ENCODE measurements at regions not wholly inside any gene's neighbourhood (a gene's known extent, or its start where the extent isn't known, plus 50 kb on each side); places are given as distances from the start of the nearest gene placed in this dataset.
A peak's percentile ranks its signal among the peaks of the same experiment; 100 is the strongest.
"Not testable (repeated sequence)": the region's sequence is repeated elsewhere in the genome, so short reads cannot be mapped to it uniquely, and the experiment has no call there.

DNA sequence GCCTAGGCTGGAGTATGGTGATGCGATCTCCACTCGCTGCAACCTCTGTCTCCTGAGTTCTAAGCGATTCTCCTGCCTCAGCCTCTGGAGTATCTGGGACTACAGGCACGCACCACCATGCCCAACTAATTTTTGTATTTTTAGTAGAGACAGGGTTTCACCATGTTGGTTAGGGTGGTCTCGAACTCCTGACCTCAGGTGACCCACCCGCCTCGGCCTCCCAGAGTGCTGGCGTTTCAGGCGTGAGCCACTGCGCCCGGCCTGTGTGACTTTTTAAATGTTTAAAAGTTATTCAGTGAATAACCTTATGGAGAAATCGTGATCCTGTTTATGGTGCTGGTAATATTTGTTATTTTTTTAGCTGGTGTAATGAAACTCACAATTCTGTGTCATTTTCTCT, 304.6 kb downstream of the PCDH7 start:
- not testable (repeated sequence) for H3K27me3 ChIP-seq (ENCODE audit: control insufficient read depth in 3 of 3, insufficient read depth in 3 of 3, low read length in 3 of 3); H3K9me3 ChIP-seq (ENCODE audit: control insufficient read depth in 2 of 2, insufficient read depth in 1 of 2, low read depth in 1 of 2, low read length in 1 of 2); DNase-seq; H3K36me3 ChIP-seq (ENCODE audit: control insufficient read depth in 3 of 3, insufficient read depth in 2 of 3, low read depth in 1 of 3, low read length in 3 of 3); H3K27ac ChIP-seq (ENCODE audit: low read depth in 1 of 3, low read length in 2 of 3); H3K4me3 ChIP-seq (ENCODE audit: low read depth in 1 of 3, low read length in 3 of 3); H3K4me1 ChIP-seq (ENCODE audit: control insufficient read depth in 3 of 3, insufficient read depth in 2 of 3, low read depth in 1 of 3, low read length in 2 of 3); FAIRE-seq
- 88 to 94% (median 91%) methylated on average over 12 of the region's 12 CpGs for WGBS, 3 donors

DNA sequence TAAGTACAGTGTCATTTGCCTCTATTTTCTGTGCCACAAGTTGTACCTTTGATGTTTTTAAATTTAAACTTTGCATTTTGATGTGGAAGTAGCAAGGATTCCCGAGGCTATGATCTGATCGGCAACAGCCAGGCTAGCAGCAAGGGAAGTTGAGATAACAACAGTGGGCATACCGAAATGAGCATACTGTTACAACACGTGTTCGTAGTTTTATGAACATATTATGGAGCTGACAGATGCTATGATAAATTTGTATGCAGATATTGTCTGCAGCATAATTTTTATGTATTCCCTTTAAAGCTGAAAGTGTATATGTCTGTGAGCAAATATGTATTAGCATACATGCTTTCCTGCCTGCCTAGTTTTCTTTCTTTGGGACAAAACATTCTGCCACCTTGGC, 306.1 kb downstream of the PCDH7 start:
- no peaks in the 10 kb centered on the region for H3K4me1 ChIP-seq (ENCODE audit: control insufficient read depth in 3 of 3, insufficient read depth in 2 of 3, low read depth in 1 of 3, low read length in 2 of 3)
- FAIRE-seq (no peak), DNase-seq (no peak)
- 88 to 93% (median 91%) methylated on average over 5 of the region's 5 CpGs for WGBS, 3 donors
- no peaks in the 10 kb centered on the region for H3K36me3 ChIP-seq (ENCODE audit: control insufficient read depth in 3 of 3, insufficient read depth in 2 of 3, low read depth in 1 of 3, low read length in 3 of 3)
- no peak overlapping the region for H3K27ac ChIP-seq (ENCODE audit: low read depth in 1 of 3, low read length in 2 of 3)
- H3K4me3 ChIP-seq (ENCODE audit: low read depth in 1 of 3, low read length in 3 of 3), result no peak overlapping the region
- H3K9me3 ChIP-seq (ENCODE audit: control insufficient read depth in 2 of 2, insufficient read depth in 1 of 2, low read depth in 1 of 2, low read length in 1 of 2), result no peaks in the 10 kb centered on the region
- H3K27me3 ChIP-seq (ENCODE audit: control insufficient read depth in 3 of 3, insufficient read depth in 3 of 3, low read length in 3 of 3), result no peaks in the 10 kb centered on the region

DNA sequence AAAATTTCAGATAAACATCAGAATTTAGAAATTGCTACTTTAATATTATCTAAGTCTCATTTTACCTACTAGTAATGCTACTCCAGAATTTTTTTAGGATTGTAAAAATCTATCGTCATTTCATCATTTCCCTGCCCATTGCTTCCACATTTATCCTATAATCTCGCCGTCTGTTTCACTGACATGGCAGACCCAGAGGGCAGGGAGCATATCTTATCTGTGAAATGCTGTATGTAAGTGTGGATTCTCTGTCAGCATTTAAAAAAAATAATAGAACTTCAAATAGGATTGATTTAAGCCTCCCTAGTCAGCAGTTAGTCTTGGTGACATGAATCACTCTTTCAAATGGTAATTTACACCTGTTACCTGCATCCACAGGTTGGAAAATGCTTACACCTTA, 314.4 kb downstream of the PCDH7 start:
- Histone ChIP-seq H3K27me3 (ENCODE audit: control insufficient read depth in 3 of 3, insufficient read depth in 3 of 3, low read length in 3 of 3) (no peaks in the 10 kb centered on the region), H3K36me3 (ENCODE audit: control insufficient read depth in 3 of 3, insufficient read depth in 2 of 3, low read depth in 1 of 3, low read length in 3 of 3) (no peaks in the 10 kb centered on the region), H3K4me1 (ENCODE audit: control insufficient read depth in 3 of 3, insufficient read depth in 2 of 3, low read depth in 1 of 3, low read length in 2 of 3) (no peaks in the 10 kb centered on the region), H3K4me3 (ENCODE audit: low read depth in 1 of 3, low read length in 3 of 3) (no peak overlapping the region), H3K9me3 (ENCODE audit: control insufficient read depth in 2 of 2, insufficient read depth in 1 of 2, low read depth in 1 of 2, low read length in 1 of 2) (no peaks in the 10 kb centered on the region), H3K27ac (ENCODE audit: low read depth in 1 of 3, low read length in 2 of 3) (no peak overlapping the region)
- no peak for DNase-seq
- FAIRE-seq, result no peak
- 59 to 89% (median 69%) methylated on average over 3 of the region's 3 CpGs for WGBS, 3 donors

DNA sequence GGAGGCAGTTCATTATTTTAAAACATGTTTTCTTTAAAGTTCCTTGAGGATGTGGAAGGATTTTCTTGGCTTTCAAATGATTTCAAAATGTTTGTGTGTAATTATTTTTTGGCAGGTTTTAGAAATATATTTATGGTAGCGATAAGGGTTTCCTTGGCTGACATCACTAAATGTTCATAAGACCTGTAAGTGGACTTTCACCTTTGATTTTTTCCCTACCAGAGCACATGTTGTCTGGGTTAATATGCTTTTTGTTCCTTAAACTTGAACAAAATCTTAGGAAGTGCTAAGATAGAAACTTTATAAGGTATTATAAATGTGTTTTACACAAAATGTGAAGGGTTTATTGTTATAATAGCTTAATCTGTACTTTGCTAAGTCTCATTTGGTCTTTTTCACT, 315.6 kb downstream of the PCDH7 start:
- Histone ChIP-seq H3K27ac (ENCODE audit: low read depth in 1 of 3, low read length in 2 of 3) (peak overlapping the region in 1 of 3 donors; percentile 13), H3K27me3 (ENCODE audit: control insufficient read depth in 3 of 3, insufficient read depth in 3 of 3, low read length in 3 of 3) (no peaks in the 10 kb centered on the region), H3K36me3 (ENCODE audit: control insufficient read depth in 3 of 3, insufficient read depth in 2 of 3, low read depth in 1 of 3, low read length in 3 of 3) (no peaks in the 10 kb centered on the region), H3K4me1 (ENCODE audit: control insufficient read depth in 3 of 3, insufficient read depth in 2 of 3, low read depth in 1 of 3, low read length in 2 of 3) (no peaks in the 10 kb centered on the region), H3K4me3 (ENCODE audit: low read depth in 1 of 3, low read length in 3 of 3) (no peak overlapping the region), H3K9me3 (ENCODE audit: control insufficient read depth in 2 of 2, insufficient read depth in 1 of 2, low read depth in 1 of 2, low read length in 1 of 2) (no peaks in the 10 kb centered on the region)
- DNase-seq (peak; percentile 39 to 57), FAIRE-seq (peak; percentile 19)
- WGBS, 3 donors, result 15 to 67% (median 39%) methylated on average over 1 of the region's 1 CpG

DNA sequence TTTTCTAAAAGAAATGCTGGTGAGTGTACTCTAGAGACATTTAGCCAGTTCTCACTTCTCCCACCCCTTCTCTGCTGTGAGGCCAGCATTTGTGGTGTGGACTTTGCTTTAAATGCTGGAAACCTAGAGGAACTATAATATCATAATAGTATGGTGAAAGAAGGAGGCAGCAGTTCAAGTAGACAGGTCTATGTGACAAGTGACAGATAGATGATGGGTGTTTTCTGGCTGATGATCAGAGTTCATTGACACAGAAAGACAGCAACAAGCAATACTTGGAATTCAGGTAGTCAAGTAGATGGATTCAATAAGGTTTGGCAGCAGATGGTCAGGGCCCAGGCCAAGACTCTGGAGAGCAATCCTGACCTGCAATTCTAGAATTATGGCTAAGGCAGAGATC, 317.5 kb downstream of the PCDH7 start:
- Histone ChIP-seq H3K36me3 (ENCODE audit: control insufficient read depth in 3 of 3, insufficient read depth in 2 of 3, low read depth in 1 of 3, low read length in 3 of 3) (no peaks in the 10 kb centered on the region), H3K4me3 (ENCODE audit: low read depth in 1 of 3, low read length in 3 of 3) (no peak overlapping the region), H3K27ac (ENCODE audit: low read depth in 1 of 3, low read length in 2 of 3) (peak overlapping the region in 1 of 3 donors; percentile 29), H3K9me3 (ENCODE audit: control insufficient read depth in 2 of 2, insufficient read depth in 1 of 2, low read depth in 1 of 2, low read length in 1 of 2) (no peaks in the 10 kb centered on the region), H3K4me1 (ENCODE audit: control insufficient read depth in 3 of 3, insufficient read depth in 2 of 3, low read depth in 1 of 3, low read length in 2 of 3) (no peaks in the 10 kb centered on the region), H3K27me3 (ENCODE audit: control insufficient read depth in 3 of 3, insufficient read depth in 3 of 3, low read length in 3 of 3) (no peaks in the 10 kb centered on the region)
- DNase-seq, result peak in 1 of 2 donors; percentile 21
- FAIRE-seq, result no peak

DNA sequence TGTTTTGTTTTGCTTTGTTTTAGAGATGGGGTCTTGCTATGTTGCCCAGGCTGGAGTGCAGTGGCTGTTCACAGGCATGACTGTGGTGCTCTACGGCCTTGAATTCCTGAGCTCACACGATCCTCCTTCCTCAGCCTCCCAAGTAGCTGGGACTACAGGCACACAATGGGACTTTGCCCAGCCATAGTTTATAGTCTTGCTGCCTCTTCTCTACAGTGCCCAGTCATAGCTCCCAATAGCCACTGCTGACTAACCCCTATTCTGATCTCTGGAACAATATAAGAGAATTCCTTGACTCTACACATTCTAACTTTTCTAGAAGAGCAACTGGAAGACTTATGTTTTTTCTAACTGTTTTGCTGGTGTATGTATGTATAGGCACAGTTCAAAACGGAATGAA, 319.2 kb downstream of the PCDH7 start:
- Histone ChIP-seq H3K4me3 (ENCODE audit: low read depth in 1 of 3, low read length in 3 of 3) (no peak overlapping the region), H3K9me3 (ENCODE audit: control insufficient read depth in 2 of 2, insufficient read depth in 1 of 2, low read depth in 1 of 2, low read length in 1 of 2) (no peaks in the 10 kb centered on the region), H3K36me3 (ENCODE audit: control insufficient read depth in 3 of 3, insufficient read depth in 2 of 3, low read depth in 1 of 3, low read length in 3 of 3) (no peaks in the 10 kb centered on the region), H3K4me1 (ENCODE audit: control insufficient read depth in 3 of 3, insufficient read depth in 2 of 3, low read depth in 1 of 3, low read length in 2 of 3) (no peaks in the 10 kb centered on the region), H3K27me3 (ENCODE audit: control insufficient read depth in 3 of 3, insufficient read depth in 3 of 3, low read length in 3 of 3) (no peaks in the 10 kb centered on the region), H3K27ac (ENCODE audit: low read depth in 1 of 3, low read length in 2 of 3) (no peak overlapping the region)
- 78 to 88% (median 86%) methylated on average over 3 of the region's 3 CpGs for WGBS, 3 donors
- no peak for FAIRE-seq
- peak in 1 of 2 donors; percentile 24 for DNase-seq

DNA sequence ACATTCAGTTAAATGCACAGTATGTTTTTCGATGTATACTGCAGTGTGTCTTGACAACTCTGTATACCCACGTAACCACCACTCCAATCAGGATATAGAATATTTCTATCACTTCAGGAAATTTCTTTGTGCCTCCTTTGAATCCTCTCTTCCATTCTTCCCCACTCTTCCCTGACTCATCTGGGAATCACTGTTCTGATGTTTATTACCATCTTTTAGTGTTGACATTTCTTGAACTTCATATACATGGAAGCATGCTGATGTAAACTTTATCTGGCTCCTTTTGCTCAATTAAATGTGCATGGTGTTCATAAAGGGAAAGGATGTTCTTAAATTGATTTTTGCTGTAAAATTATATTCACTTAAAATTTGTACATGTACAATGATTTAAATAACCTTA, 319.9 kb downstream of the PCDH7 start:
- 40 to 95% (median 50%) methylated on average over 2 of the region's 2 CpGs for WGBS, 3 donors
- Histone ChIP-seq H3K27me3 (ENCODE audit: control insufficient read depth in 3 of 3, insufficient read depth in 3 of 3, low read length in 3 of 3) (no peaks in the 10 kb centered on the region), H3K9me3 (ENCODE audit: control insufficient read depth in 2 of 2, insufficient read depth in 1 of 2, low read depth in 1 of 2, low read length in 1 of 2) (no peaks in the 10 kb centered on the region), H3K4me3 (ENCODE audit: low read depth in 1 of 3, low read length in 3 of 3) (no peak overlapping the region), H3K4me1 (ENCODE audit: control insufficient read depth in 3 of 3, insufficient read depth in 2 of 3, low read depth in 1 of 3, low read length in 2 of 3) (no peaks in the 10 kb centered on the region), H3K36me3 (ENCODE audit: control insufficient read depth in 3 of 3, insufficient read depth in 2 of 3, low read depth in 1 of 3, low read length in 3 of 3) (no peaks in the 10 kb centered on the region), H3K27ac (ENCODE audit: low read depth in 1 of 3, low read length in 2 of 3) (no peak overlapping the region)
- DNase-seq, result no peak
- FAIRE-seq, result no peak

DNA sequence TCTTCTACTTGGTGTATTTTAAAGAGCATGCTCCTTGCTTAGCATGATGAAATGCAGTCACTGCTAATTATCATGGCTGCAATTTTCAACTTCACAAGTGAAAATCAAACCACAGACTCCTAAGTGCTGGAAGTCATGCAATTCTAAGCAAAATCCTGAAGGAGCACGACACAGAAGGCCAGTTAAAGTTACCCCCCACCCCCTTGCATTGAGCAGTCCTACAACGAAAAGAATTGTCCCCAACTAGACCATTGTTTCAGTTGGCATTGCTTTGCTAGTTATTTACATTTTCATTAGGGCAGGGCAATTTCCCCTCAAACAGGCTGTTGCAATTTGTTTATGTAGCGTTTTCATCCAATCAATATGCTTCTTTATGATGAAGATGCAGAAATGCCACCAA, 321.2 kb downstream of the PCDH7 start:
- no peak for DNase-seq
- Histone ChIP-seq H3K36me3 (ENCODE audit: control insufficient read depth in 3 of 3, insufficient read depth in 2 of 3, low read depth in 1 of 3, low read length in 3 of 3) (no peaks in the 10 kb centered on the region), H3K27me3 (ENCODE audit: control insufficient read depth in 3 of 3, insufficient read depth in 3 of 3, low read length in 3 of 3) (no peaks in the 10 kb centered on the region), H3K9me3 (ENCODE audit: control insufficient read depth in 2 of 2, insufficient read depth in 1 of 2, low read depth in 1 of 2, low read length in 1 of 2) (no peaks in the 10 kb centered on the region), H3K4me1 (ENCODE audit: control insufficient read depth in 3 of 3, insufficient read depth in 2 of 3, low read depth in 1 of 3, low read length in 2 of 3) (no peaks in the 10 kb centered on the region), H3K4me3 (ENCODE audit: low read depth in 1 of 3, low read length in 3 of 3) (no peak overlapping the region), H3K27ac (ENCODE audit: low read depth in 1 of 3, low read length in 2 of 3) (no peak overlapping the region)
- 71 to 82% (median 80%) methylated on average over 3 of the region's 3 CpGs for WGBS, 3 donors
- FAIRE-seq, result no peak

DNA sequence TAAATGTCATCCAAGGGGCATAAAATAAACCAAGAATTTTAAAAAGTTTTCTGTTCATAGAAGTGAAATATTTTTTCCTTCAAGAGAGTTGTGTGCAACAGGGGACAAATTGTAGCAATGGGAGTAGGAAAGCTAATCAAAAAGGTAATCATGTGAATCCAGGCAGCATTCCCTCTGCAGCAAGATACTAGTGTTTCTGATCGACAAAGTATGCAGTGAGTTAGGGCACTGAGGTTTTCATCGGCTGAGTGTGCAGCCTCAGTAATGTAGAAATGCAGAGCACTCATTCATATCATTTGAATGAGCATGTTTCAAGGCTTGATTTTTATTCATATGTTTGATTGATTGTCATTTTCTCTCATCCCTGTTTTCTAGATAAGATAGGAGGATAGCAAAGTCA, 321.7 kb downstream of the PCDH7 start:
- 86 to 92% (median 87%) methylated on average over 2 of the region's 2 CpGs for WGBS, 3 donors
- Histone ChIP-seq H3K27ac (ENCODE audit: low read depth in 1 of 3, low read length in 2 of 3) (no peak overlapping the region), H3K9me3 (ENCODE audit: control insufficient read depth in 2 of 2, insufficient read depth in 1 of 2, low read depth in 1 of 2, low read length in 1 of 2) (no peaks in the 10 kb centered on the region), H3K4me3 (ENCODE audit: low read depth in 1 of 3, low read length in 3 of 3) (no peak overlapping the region), H3K4me1 (ENCODE audit: control insufficient read depth in 3 of 3, insufficient read depth in 2 of 3, low read depth in 1 of 3, low read length in 2 of 3) (no peaks in the 10 kb centered on the region), H3K27me3 (ENCODE audit: control insufficient read depth in 3 of 3, insufficient read depth in 3 of 3, low read length in 3 of 3) (no peaks in the 10 kb centered on the region), H3K36me3 (ENCODE audit: control insufficient read depth in 3 of 3, insufficient read depth in 2 of 3, low read depth in 1 of 3, low read length in 3 of 3) (no peaks in the 10 kb centered on the region)
- FAIRE-seq, result no peak
- DNase-seq, result no peak

Data from small intestine (tissue), 7 donors.